Cardiac fibroblast (primary cell): ENCODE measurements at regions not wholly inside any gene's neighbourhood (a gene's known extent, or its start where the extent isn't known, plus 50 kb on each side); places are given as distances from the start of the nearest gene placed in this dataset.
"Not testable (repeated sequence)": the region's sequence is repeated elsewhere in the genome, so short reads cannot be mapped to it uniquely, and the experiment has no call there.

Source experiments
- DNase-seq, 2 donors: peaks; one replicate each; pipeline versions ENCODE4 v3.0.0 to v3.0.0-alpha.2; 2010; ENCODE audit warnings: low read depth in 2 of 2
- H3K4me3 ChIP-seq, 2 donors: replicated peaks in 1 of 2; 1 replicate in 1 of 2; 2 replicates in 1 of 2; pipeline ENCODE4 v1.5.1; 2011; ENCODE audit warnings: low read depth in 2 of 2, low read length in 2 of 2, mild to moderate bottlenecking in 2 of 2, moderate library complexity in 1 of 2
- CTCF ChIP-seq: IDR thresholded peaks from one replicate; pipeline ENCODE4 v1.5.1; 2011; ENCODE audit warnings: low read depth, mild to moderate bottlenecking, low read length, inconsistent platforms

- no peak overlapping the region for H3K4me3 ChIP-seq
- no peak for DNase-seq
- TF ChIP-seq CTCF, result no peak
Measured at GRCh38 chr4:181890911-181891310, 352.3 kb upstream of the TENM3 start.

- TF ChIP-seq CTCF, result no peak
- no peak for DNase-seq
- no peak overlapping the region for H3K4me3 ChIP-seq
Measured at GRCh38 chr4:181896614-181897013, 346.6 kb upstream of the TENM3 start.

GRCh38 chr4:181897935-181898334, 345.3 kb upstream of the TENM3 start:
- DNase-seq, result peak; percentile 45 to 47
- no peak for TF ChIP-seq CTCF
- H3K4me3 ChIP-seq, result no peak overlapping the region

GRCh38 chr4:181902404-181902803, 340.8 kb upstream of the TENM3 start:
- not testable (repeated sequence) for DNase-seq

GRCh38 chr4:181905708-181906107, 337.5 kb upstream of the TENM3 start:
- TF ChIP-seq CTCF, result no peak
- H3K4me3 ChIP-seq, result no peak overlapping the region
- no peak for DNase-seq

More at GRCh38 chr4:181902404-181902803, 340.8 kb upstream of the TENM3 start:
- H3K4me3 ChIP-seq, result not testable (repeated sequence)

- no peak for DNase-seq
- TF ChIP-seq CTCF, result no peak
- H3K4me3 ChIP-seq, result no peak overlapping the region
Measured at GRCh38 chr4:181908168-181908567, 335.0 kb upstream of the TENM3 start.

GRCh38 chr4:181909368-181909767, 333.8 kb upstream of the TENM3 start:
- no peak for TF ChIP-seq CTCF
- peak; percentile 49 to 75 for DNase-seq
- no peak overlapping the region for H3K4me3 ChIP-seq
